HEK293 (cell line): ENCODE measurements at regions not wholly inside any gene's neighbourhood (a gene's known extent, or its start where the extent isn't known, plus 50 kb on each side); places are given as distances from the start of the nearest gene placed in this dataset.

Experiments
- CTCF ChIA-PET: fragments of 350-600 bp; formaldehyde crosslinking; extraction: SDS; loops from one replicate; lab custom pipeline; 2021; ENCODE audit warnings: antibody characterized with exemption; lab: Yijun Ruan, JAX
- POLR2A ChIA-PET: fragments of 300-600 bp; formaldehyde crosslinking; extraction: SDS; loops from one replicate; lab custom pipeline; 2020; ENCODE audit warnings: antibody characterized with exemption, inconsistent platforms; lab: Yijun Ruan, JAX
- H3K27ac ChIP-seq: fragments of 200-500 bp; sonication (Bioruptor generic); 2 replicates; pipeline ENCODE4 v1.5.1; 2014; ENCODE audit warnings: low read depth, low read length, control low read depth, inconsistent platforms; ENCODE audit errors: extremely low read depth
- H3K36me3 ChIP-seq, 2 experiments: fragments of 200-500 bp in 1 of 2; sonication (Bioruptor generic) in 1 of 2; 1 replicate in 1 of 2; 2 replicates in 1 of 2; pipeline ENCODE4 v1.5.1; 2014 to 2017; ENCODE audit warnings: inconsistent platforms in 2 of 2, low read length in 2 of 2; ENCODE audit not compliant: control insufficient read depth in 2 of 2, insufficient read depth in 1 of 2
- H3K4me1 ChIP-seq: fragments of 200-500 bp; sonication (Bioruptor generic); 2 replicates; pipeline ENCODE4 v1.5.1; 2014; ENCODE audit warnings: mild to moderate bottlenecking, low read length, inconsistent platforms; ENCODE audit not compliant: control insufficient read depth, insufficient read depth
- H3K4me3 ChIP-seq: 2 replicates; pipeline ENCODE4 v1.5.1; 2011; ENCODE audit warnings: low read depth, mild to moderate bottlenecking, control low read depth, low read length, moderate library complexity
- H3K9me3 ChIP-seq: fragments of 200-500 bp; sonication (Bioruptor generic); 2 replicates; pipeline ENCODE4 v1.5.1; 2014; ENCODE audit warnings: low read depth, low read length, inconsistent platforms; ENCODE audit not compliant: control insufficient read depth, insufficient read depth
- GLIS1 ChIP-seq: fragments of 450-650 bp; formaldehyde crosslinking; IDR thresholded peaks from 2 replicates; pipeline ENCODE4 v1.5.1; 2016; ENCODE audit warnings: missing biosample characterization, missing genetic modification characterization
- HIC1 ChIP-seq: fragments of 450-650 bp; formaldehyde crosslinking; IDR thresholded peaks from 2 replicates; pipeline ENCODE4 v1.5.1; 2016; ENCODE audit warnings: missing biosample characterization, missing genetic modification characterization
- MZF1 ChIP-seq: fragments of 450-650 bp; formaldehyde crosslinking; IDR thresholded peaks from 2 replicates; pipeline ENCODE4 v1.5.1; 2017; ENCODE audit warnings: missing biosample characterization, missing genetic modification characterization, borderline replicate concordance
- PRDM1 ChIP-seq: fragments of 450-650 bp; formaldehyde crosslinking; IDR thresholded peaks from 2 replicates; pipeline ENCODE4; 2016; ENCODE audit warnings: missing biosample characterization, missing genetic modification characterization
- SALL2 ChIP-seq: fragments of 450-650 bp; formaldehyde crosslinking; IDR thresholded peaks from 2 replicates; pipeline ENCODE4 v1.5.0; 2017; ENCODE audit warnings: missing biosample characterization, mild to moderate bottlenecking, missing genetic modification characterization, borderline replicate concordance
- SP7 ChIP-seq: fragments of 450-650 bp; formaldehyde crosslinking; IDR thresholded peaks from 2 replicates; pipeline ENCODE4 v1.5.1; 2016; ENCODE audit warnings: missing biosample characterization, missing genetic modification characterization
- ZBTB11 ChIP-seq: fragments of 450-650 bp; formaldehyde crosslinking; conservative IDR thresholded peaks from 2 replicates; pipeline ENCODE4 v1.5.1; 2016; ENCODE audit warnings: low read depth, missing biosample characterization, missing genetic modification characterization
- ZBTB21 ChIP-seq: fragments of 450-650 bp; formaldehyde crosslinking; IDR thresholded peaks from 2 replicates; pipeline ENCODE4 v1.5.1; 2017; ENCODE audit warnings: missing biosample characterization, missing genetic modification characterization
- ZBTB44 ChIP-seq: fragments of 450-650 bp; IDR thresholded peaks from 2 replicates; pipeline ENCODE4 v1.5.1; 2018; ENCODE audit warnings: missing biosample characterization, mild to moderate bottlenecking, missing genetic modification characterization
- ZBTB48 ChIP-seq: fragments of 450-650 bp; formaldehyde crosslinking; IDR thresholded peaks from 2 replicates; pipeline ENCODE4 v1.5.1; 2016; ENCODE audit warnings: missing biosample characterization, missing genetic modification characterization
- ZNF112 ChIP-seq: fragments of 450-650 bp; formaldehyde crosslinking; IDR thresholded peaks from 2 replicates; pipeline ENCODE4 v1.5.0; 2017; ENCODE audit warnings: missing biosample characterization, missing genetic modification characterization
- ZNF211 ChIP-seq: fragments of 450-650 bp; formaldehyde crosslinking; IDR thresholded peaks from 2 replicates; pipeline ENCODE4 v1.5.1; 2016; ENCODE audit warnings: low read depth, missing biosample characterization, missing genetic modification characterization
- ZNF274 ChIP-seq, 2 experiments: fragments of 200-500 bp in 1 of 2; fragments of 450-650 bp in 1 of 2; sonication (Bioruptor generic) in 1 of 2; formaldehyde crosslinking in 1 of 2; IDR thresholded peaks; 2 replicates each; pipeline versions ENCODE4 v1.5.1 to v1.6.1; 2014 to 2016; ENCODE audit warnings: borderline replicate concordance in 1 of 2, inconsistent platforms in 1 of 2, low read length in 1 of 2, missing biosample characterization in 1 of 2, missing genetic modification characterization in 1 of 2
- ZNF48 ChIP-seq: fragments of 450-650 bp; formaldehyde crosslinking; IDR thresholded peaks from 2 replicates; pipeline ENCODE4 v1.5.1; 2016; ENCODE audit warnings: missing biosample characterization, missing genetic modification characterization
- ZNF610 ChIP-seq: fragments of 450-650 bp; formaldehyde crosslinking; IDR thresholded peaks from 2 replicates; pipeline ENCODE4 v1.5.1; 2016; ENCODE audit warnings: missing biosample characterization, missing genetic modification characterization, borderline replicate concordance
- ZNF626 ChIP-seq: fragments of 450-650 bp; sonication (Bioruptor Pico); formaldehyde crosslinking; IDR thresholded peaks from 2 replicates; pipeline ENCODE4 v1.5.1; 2018; ENCODE audit warnings: missing biosample characterization, missing genetic modification characterization, inconsistent platforms

GRCh38 chr9:135211524-135211890 is 124.0 kb downstream of the OLFM1 start:
- Histone ChIP-seq H3K36me3 (no peaks in the 10 kb centered on the region), H3K27ac (no peak overlapping the region), H3K4me1 (no peaks in the 10 kb centered on the region), H3K9me3 (no peaks in the 10 kb centered on the region), H3K4me3 (no peak overlapping the region)
- CTCF ChIA-PET, result interaction anchor here (1.2 kb wide), 1 partner anchor 201 kb away, joined by 5 read pairs; no protein-coding TSS in a partner anchor
- no peak for TF ChIP-seq ZBTB48 (tag by site-specific recombination)
- POLR2A ChIA-PET, result no interaction called here

- CTCF ChIA-PET, result no interaction called here
- no peak overlapping the region for H3K27ac ChIP-seq
- no peaks in the 10 kb centered on the region for H3K9me3 ChIP-seq
- peak; percentile 65 for TF ChIP-seq GLIS1
- no peak for TF ChIP-seq MZF1
- H3K4me1 ChIP-seq, result 0 out of 2 replicates have a peak, but pooled peaks cover 5% of the 10 kb centered on the region
- POLR2A ChIA-PET, result no interaction called here
- H3K36me3 ChIP-seq, result no peaks in the 10 kb centered on the region
- no peak overlapping the region for H3K4me3 ChIP-seq
Measured at GRCh38 chr9:135212961-135213360, 125.5 kb downstream of the OLFM1 start.

GRCh38 chr9:135213566-135213965 is 126.1 kb downstream of the OLFM1 start:
- Histone ChIP-seq H3K4me1 (0 out of 2 replicates have a peak, but pooled peaks cover 5% of the 10 kb centered on the region), H3K4me3 (no peak overlapping the region), H3K36me3 (no peaks in the 10 kb centered on the region), H3K9me3 (no peaks in the 10 kb centered on the region), H3K27ac (no peak overlapping the region)
- CTCF ChIA-PET, result interaction anchor here (0.7 kb wide), 1 partner anchor 35 kb away, joined by 3 read pairs; no protein-coding TSS in a partner anchor
- TF ChIP-seq ZNF211 (tag by site-specific recombination) (no peak), PRDM1 (no peak), ZNF626 (tag by site-specific recombination) (no peak), ZBTB21 (no peak), HIC1 (no peak), SP7 (no peak), SALL2 (tag by site-specific recombination) (no peak), ZNF610 (no peak), ZNF274 (IDR thresholded peaks at IDR 0.05; ENCODE audit: low read length) (no peak), ZNF274 (tag by site-specific recombination; IDR thresholded peaks at IDR 0.05; ENCODE audit: borderline replicate concordance) (no peak), ZNF112 (tag by site-specific recombination) (no peak), ZBTB11 (tag by site-specific recombination) (no peak), ZNF48 (tag by site-specific recombination) (no peak), ZBTB44 (tag by site-specific recombination) (no peak)
- TF ChIP-seq, all 188 proteins: peak for 0
- POLR2A ChIA-PET, result no interaction called here
